ENCODE measurements at regions not wholly inside any gene's neighbourhood (a gene's known extent, or its start where the extent isn't known, plus 50 kb on each side); places are given as distances from the start of the nearest gene placed in this dataset.

DNA sequence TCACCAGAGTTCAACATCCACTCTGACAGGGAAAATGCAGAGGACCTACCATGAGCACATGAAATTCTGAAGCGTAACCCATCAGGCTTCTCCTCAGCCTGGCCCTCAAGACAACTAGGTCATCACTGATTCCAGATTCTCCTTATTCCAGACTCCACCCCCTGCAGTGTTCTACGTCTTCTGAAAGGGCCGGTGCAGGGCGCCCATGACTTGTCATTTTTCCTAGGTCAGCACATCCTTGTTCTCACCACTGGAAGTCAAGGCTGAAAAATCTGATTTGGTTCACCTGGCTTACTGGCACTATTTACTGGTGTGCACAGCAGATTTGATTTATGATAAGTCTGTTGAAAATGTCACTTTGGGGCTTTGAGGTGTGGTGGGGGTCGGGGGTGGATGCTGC lies 140.9 kb upstream of the KLF3 start (continued):
- TF ChIP-seq YY1 (IDR thresholded peaks at IDR 0.05; ENCODE audit: borderline replicate concordance in 1 of 3, control insufficient read depth in 1 of 3, extremely low read depth in 1 of 3, insufficient read depth in 3 of 3, insufficient read length in 1 of 3, insufficient replicate concordance in 2 of 3, low read depth in 1 of 3, low read length in 2 of 3), result peak in 1 of 3 experiments; percentile 51
- peak in 1 of 2 experiments; percentile 81; a peak in 2 of 4 replicates for TF ChIP-seq RCOR1 (IDR thresholded peaks at IDR 0.05; ENCODE audit: borderline replicate concordance in 1 of 2, low read depth in 2 of 2, low read length in 2 of 2)
- peak in 1 of 2 experiments; percentile 15; a peak in 1 of 4 replicates for TF ChIP-seq KDM1A (IDR thresholded peaks at IDR 0.05)
- peak; percentile 70; the same call in 1 of the 2 replicates for TF ChIP-seq ATF7 (IDR thresholded peaks at IDR 0.05)
- 0 out of 2 replicates have a peak, but pooled peaks have one; percentile 11 for TF ChIP-seq ESRRA (IDR thresholded peaks at IDR 0.05; ENCODE audit: borderline replicate concordance, low read depth)
- no peak for TF ChIP-seq BRCA1 (IDR thresholded peaks at IDR 0.05)
- TF ChIP-seq BRCA1 (CRISPR knock-in tag; IDR thresholded peaks at IDR 0.05), result no peak
- TF ChIP-seq MAFG (tag; conservative IDR thresholded peaks at IDR 0.05), result peak; percentile 96
- TF ChIP-seq ZKSCAN3 (CRISPR knock-in tag; IDR thresholded peaks at IDR 0.05), result no peak
- TF ChIP-seq NFE2 (IDR thresholded peaks at IDR 0.05; ENCODE audit: low read depth), result peak; percentile 92
- TF ChIP-seq, protein P1, sequence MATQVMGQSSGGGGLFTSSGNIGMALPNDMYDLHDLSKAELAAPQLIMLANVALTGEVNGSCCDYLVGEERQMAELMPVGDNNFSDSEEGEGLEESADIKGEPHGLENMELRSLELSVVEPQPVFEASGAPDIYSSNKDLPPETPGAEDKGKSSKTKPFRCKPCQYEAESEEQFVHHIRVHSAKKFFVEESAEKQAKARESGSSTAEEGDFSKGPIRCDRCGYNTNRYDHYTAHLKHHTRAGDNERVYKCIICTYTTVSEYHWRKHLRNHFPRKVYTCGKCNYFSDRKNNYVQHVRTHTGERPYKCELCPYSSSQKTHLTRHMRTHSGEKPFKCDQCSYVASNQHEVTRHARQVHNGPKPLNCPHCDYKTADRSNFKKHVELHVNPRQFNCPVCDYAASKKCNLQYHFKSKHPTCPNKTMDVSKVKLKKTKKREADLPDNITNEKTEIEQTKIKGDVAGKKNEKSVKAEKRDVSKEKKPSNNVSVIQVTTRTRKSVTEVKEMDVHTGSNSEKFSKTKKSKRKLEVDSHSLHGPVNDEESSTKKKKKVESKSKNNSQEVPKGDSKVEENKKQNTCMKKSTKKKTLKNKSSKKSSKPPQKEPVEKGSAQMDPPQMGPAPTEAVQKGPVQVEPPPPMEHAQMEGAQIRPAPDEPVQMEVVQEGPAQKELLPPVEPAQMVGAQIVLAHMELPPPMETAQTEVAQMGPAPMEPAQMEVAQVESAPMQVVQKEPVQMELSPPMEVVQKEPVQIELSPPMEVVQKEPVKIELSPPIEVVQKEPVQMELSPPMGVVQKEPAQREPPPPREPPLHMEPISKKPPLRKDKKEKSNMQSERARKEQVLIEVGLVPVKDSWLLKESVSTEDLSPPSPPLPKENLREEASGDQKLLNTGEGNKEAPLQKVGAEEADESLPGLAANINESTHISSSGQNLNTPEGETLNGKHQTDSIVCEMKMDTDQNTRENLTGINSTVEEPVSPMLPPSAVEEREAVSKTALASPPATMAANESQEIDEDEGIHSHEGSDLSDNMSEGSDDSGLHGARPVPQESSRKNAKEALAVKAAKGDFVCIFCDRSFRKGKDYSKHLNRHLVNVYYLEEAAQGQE (IDR thresholded peaks at IDR 0.05; ENCODE audit: borderline replicate concordance), result peak; percentile 46
- TF ChIP-seq, protein P1 (CRISPR knock-in tag; IDR thresholded peaks at IDR 0.05; ENCODE audit: low read depth), result no peak
- TF ChIP-seq C11orf30 (IDR thresholded peaks at IDR 0.05; ENCODE audit: low read depth), result peak; percentile 97
- TF ChIP-seq, protein P2, sequence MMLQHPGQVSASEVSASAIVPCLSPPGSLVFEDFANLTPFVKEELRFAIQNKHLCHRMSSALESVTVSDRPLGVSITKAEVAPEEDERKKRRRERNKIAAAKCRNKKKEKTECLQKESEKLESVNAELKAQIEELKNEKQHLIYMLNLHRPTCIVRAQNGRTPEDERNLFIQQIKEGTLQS (IDR thresholded peaks at IDR 0.05), result peak; percentile 16; the same call in 1 of the 2 replicates
- TF ChIP-seq, protein P2 (CRISPR knock-in tag; conservative IDR thresholded peaks at IDR 0.05), result no peak
- no peak for TF ChIP-seq HIVEP1 (CRISPR knock-in tag; IDR thresholded peaks at IDR 0.05)
- no peak for TF ChIP-seq NR2C1 (IDR thresholded peaks at IDR 0.05)
- 0 out of 2 replicates have a peak, but pooled peaks have one; percentile 37 for TF ChIP-seq NR2C1 (tag; IDR thresholded peaks at IDR 0.05)
- TF ChIP-seq ZNF175 (CRISPR knock-in tag; IDR thresholded peaks at IDR 0.05; ENCODE audit: low read depth), result peak; percentile 35; the same call in 1 of the 2 replicates
- TF ChIP-seq FOXK2 (conservative IDR thresholded peaks at IDR 0.05 in 1 of 2, IDR thresholded peaks at IDR 0.05 in 1 of 2; ENCODE audit: low read depth in 2 of 2), result peak in 1 of 2 experiments; percentile 17; a peak in 1 of 4 replicates
- no peak for TF ChIP-seq FOXM1 (IDR thresholded peaks at IDR 0.05; ENCODE audit: low read depth)
- TF ChIP-seq FOXM1 (CRISPR knock-in tag; IDR thresholded peaks at IDR 0.05; ENCODE audit: low read depth), result no peak
- 0 out of 2 replicates have a peak, but pooled peaks have one; percentile 5 for TF ChIP-seq TCF3 (CRISPR knock-in tag; IDR thresholded peaks at IDR 0.05)

Data from K562 (cell line).